A673 (cell line): ENCODE measurements at regions not wholly inside any gene's neighbourhood (a gene's known extent, or its start where the extent isn't known, plus 50 kb on each side); places are given as distances from the start of the nearest gene placed in this dataset.

ENCODE experiments used
- BruUV-seq: library from RNA; stranded (reverse); fragments of 400-500 nt; replicated peaks from 2 replicates; lab custom pipeline; 2021; lab: Mats Ljungman, UMichigan
- CTCF ChIA-PET: fragments of 300-600 bp; sonication (Branson Sonifier 250); formaldehyde crosslinking; loops from one replicate; lab custom pipeline; 2022; ENCODE audit warnings: antibody characterized with exemption; lab: Charles Lee
- POLR2A ChIA-PET: fragments of 300-600 bp; sonication (Branson Sonifier 250); formaldehyde crosslinking; loops from one replicate; lab custom pipeline; 2022; ENCODE audit warnings: antibody characterized with exemption; ENCODE audit not compliant: low non-redundant PET; lab: Charles Lee
- DNase-seq: peaks from one replicate; pipeline ENCODE4 v3.0.0-alpha.2; 2015; ENCODE audit warnings: low spot score
- H3K27ac ChIP-seq: fragments of 200-600 bp; sonication (generic); 2 replicates; pipeline ENCODE4 v1.5.1; 2016; ENCODE audit warnings: mixed run types, low read depth, mild to moderate bottlenecking, mixed read lengths, antibody characterized with exemption, low read length; ENCODE audit not compliant: poor library complexity, severe bottlenecking
- H3K27me3 ChIP-seq: fragments of 200-600 bp; sonication (generic); replicated peaks from 2 replicates; pipeline ENCODE4 v1.6.1; 2017; ENCODE audit warnings: mixed run types, low read depth, mild to moderate bottlenecking, mixed read lengths, antibody characterized with exemption, low read length; ENCODE audit not compliant: insufficient read depth, poor library complexity
- H3K36me3 ChIP-seq: fragments of 200-600 bp; sonication (generic); 2 replicates; pipeline ENCODE4 v1.6.1; 2016; ENCODE audit warnings: mixed run types, mild to moderate bottlenecking, mixed read lengths, antibody characterized with exemption, low read length; ENCODE audit not compliant: insufficient read depth, poor library complexity, severe bottlenecking
- H3K4me1 ChIP-seq: fragments of 200-600 bp; sonication (generic); 2 replicates; pipeline ENCODE4 v1.6.1; 2017; ENCODE audit warnings: mixed run types, mild to moderate bottlenecking, mixed read lengths, antibody characterized with exemption, low read length; ENCODE audit not compliant: insufficient read depth, poor library complexity, severe bottlenecking
- H3K4me3 ChIP-seq: fragments of 200-600 bp; sonication (generic); 2 replicates; pipeline ENCODE4 v1.5.1; 2016; ENCODE audit warnings: low read depth, mixed run types, mild to moderate bottlenecking, mixed read lengths, low read length; ENCODE audit not compliant: poor library complexity, severe bottlenecking
- H3K9me3 ChIP-seq: fragments of 200-600 bp; sonication (generic); 2 replicates; pipeline ENCODE4 v1.6.1; 2016; ENCODE audit warnings: mixed run types, low read depth, mild to moderate bottlenecking, mixed read lengths, antibody characterized with exemption, low read length; ENCODE audit not compliant: poor library complexity, severe bottlenecking
- CTCF ChIP-seq: fragments of 300-800, 200-600 bp; sonication (generic); conservative IDR thresholded peaks from 2 replicates; pipeline ENCODE4 v1.5.1; 2017; ENCODE audit warnings: low read depth, mild to moderate bottlenecking, antibody characterized with exemption, low read length, moderate library complexity, mixed read lengths
- EZH2 ChIP-seq: fragments of 200-600 bp; sonication (generic); IDR thresholded peaks from 2 replicates; pipeline ENCODE4 v1.6.1; 2017; ENCODE audit warnings: borderline replicate concordance, low read depth, mild to moderate bottlenecking, mixed read lengths, antibody characterized with exemption, low read length; ENCODE audit not compliant: poor library complexity, severe bottlenecking
- intact Hi-C: fragments of 100-400 bp; cut with micrococcal nuclease; formaldehyde crosslinking; loops from one replicate; pipeline ENCODE4 v1.10.0; 2022; ENCODE audit not compliant: unreplicated experiment

GRCh38 chr4:111632641-111633151 is 512.6 kb upstream of the FAM241A start:
- POLR2A ChIA-PET: no interaction called here

GRCh38 chr4:111633663-111634266 is 511.5 kb upstream of the FAM241A start:
- H3K27ac ChIP-seq: no peak overlapping the region
- peaks cover 27% of the 10 kb centered on the region for H3K4me1 ChIP-seq
- H3K27me3 ChIP-seq: no peaks in the 10 kb centered on the region
- H3K4me3 ChIP-seq: no peak overlapping the region
- intact Hi-C loops: loop anchor here (5.0 kb wide), 1 partner anchor 1116 kb away; no protein-coding TSS in a partner anchor
- TF ChIP-seq EZH2 (no peak), CTCF (no peak)
- no peak for DNase-seq
- H3K9me3 ChIP-seq: no peaks in the 10 kb centered on the region
- ChIA-PET CTCF (no interaction called here), POLR2A (no interaction called here)
- H3K36me3 ChIP-seq: no peaks in the 10 kb centered on the region
- BruUV-seq: no TSS peak

More at GRCh38 chr4:111632641-111633151, 512.6 kb upstream of the FAM241A start:
- Histone ChIP-seq H3K4me3 (no peak overlapping the region), H3K36me3 (no peaks in the 10 kb centered on the region), H3K27ac (no peak overlapping the region), H3K27me3 (no peaks in the 10 kb centered on the region), H3K4me1 (peaks cover 32% of the 10 kb centered on the region), H3K9me3 (no peaks in the 10 kb centered on the region)
- BruUV-seq: no TSS peak
- intact Hi-C loops: loop anchor here (5.0 kb wide), 1 partner anchor 1115 kb away; no protein-coding TSS in a partner anchor
- TF ChIP-seq CTCF: no peak
- no peak for TF ChIP-seq EZH2
- no peak for DNase-seq
- CTCF ChIA-PET: interaction anchor here (0.7 to 1.7 kb wide), 3 partner anchors 166 to 1288 kb away, joined by 3 to 14 read pairs (median 3); no protein-coding TSS in a partner anchor

GRCh38 chr4:111635646-111636045 is 509.6 kb upstream of the FAM241A start:
- no peak for DNase-seq
- Histone ChIP-seq H3K9me3 (no peaks in the 10 kb centered on the region), H3K4me3 (no peak overlapping the region), H3K27ac (no peak overlapping the region), H3K4me1 (peaks cover 19% of the 10 kb centered on the region), H3K27me3 (no peaks in the 10 kb centered on the region), H3K36me3 (no peaks in the 10 kb centered on the region)
- ChIA-PET POLR2A (no interaction called here), CTCF (interaction anchor here (1.9 kb wide), 1 partner anchor 219 kb away, joined by 4 read pairs; no protein-coding TSS in a partner anchor)
- intact Hi-C loops: no loop called here
- BruUV-seq: no TSS peak
- TF ChIP-seq CTCF: no peak
- no peak for TF ChIP-seq EZH2
